ENCODE measurements at regions not wholly inside any gene's neighbourhood (a gene's known extent, or its start where the extent isn't known, plus 50 kb on each side); places are given as distances from the start of the nearest gene placed in this dataset.
"Not testable (repeated sequence)": the region's sequence is repeated elsewhere in the genome, so short reads cannot be mapped to it uniquely, and the experiment has no call there.

DNA sequence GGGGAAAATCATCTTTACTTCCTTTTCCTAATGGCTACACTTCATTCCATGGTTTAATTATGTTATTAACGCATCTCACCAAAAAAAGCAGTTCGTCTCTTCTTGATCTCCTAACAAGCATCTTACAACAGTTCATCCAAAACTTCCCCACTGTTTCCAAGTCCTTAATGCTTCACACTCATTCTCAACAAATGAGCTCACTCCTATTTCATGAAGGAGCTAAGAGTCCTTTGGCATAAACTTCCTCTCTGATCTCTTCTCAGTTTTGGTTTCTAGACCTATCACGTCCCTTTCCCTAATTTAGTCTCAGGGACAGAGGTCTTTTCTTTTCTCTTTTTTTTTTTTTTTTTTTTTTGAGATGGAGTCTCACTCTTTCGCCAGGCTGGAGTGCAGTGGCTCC, 205.9 kb upstream of the SLC39A10 start:
- no peak for DNase-seq

DNA sequence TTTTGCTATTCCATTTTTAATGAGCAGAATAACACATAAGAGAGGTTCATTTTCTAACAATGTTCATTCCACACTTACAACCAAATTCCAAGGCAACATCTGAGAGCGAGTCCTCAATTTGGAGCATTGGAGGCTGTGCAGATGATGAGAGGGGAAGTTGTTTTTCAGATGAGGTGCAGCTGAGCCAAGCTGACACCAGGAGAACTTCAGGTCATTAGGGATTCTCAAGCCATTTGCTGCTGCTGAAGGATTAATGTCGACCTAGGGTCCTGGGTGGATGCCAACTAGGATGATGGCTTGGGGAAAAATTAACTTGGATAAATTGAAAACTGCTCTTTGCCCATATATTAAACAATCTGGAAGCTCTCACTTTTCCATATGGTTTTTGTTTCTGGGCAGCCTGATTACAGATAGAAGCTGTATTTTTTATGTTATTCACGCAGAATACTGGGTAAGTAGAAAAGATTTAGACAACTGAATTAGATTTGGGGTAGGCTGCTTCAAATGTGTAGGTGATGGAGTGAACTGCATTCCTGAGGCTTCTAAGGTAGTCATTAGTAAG, 206.4 kb upstream of the SLC39A10 start:
- no peak for DNase-seq

GRCh38 chr2:195447323-195447975, 209.6 kb upstream of the SLC39A10 start:
- no peak for DNase-seq

- DNase-seq = no peak
These were observed 211.4 kb upstream of the SLC39A10 start for GRCh38 chr2:195445639-195446038.

GRCh38 chr2:195443926-195444325, 213.1 kb upstream of the SLC39A10 start:
- no peak for DNase-seq

DNA sequence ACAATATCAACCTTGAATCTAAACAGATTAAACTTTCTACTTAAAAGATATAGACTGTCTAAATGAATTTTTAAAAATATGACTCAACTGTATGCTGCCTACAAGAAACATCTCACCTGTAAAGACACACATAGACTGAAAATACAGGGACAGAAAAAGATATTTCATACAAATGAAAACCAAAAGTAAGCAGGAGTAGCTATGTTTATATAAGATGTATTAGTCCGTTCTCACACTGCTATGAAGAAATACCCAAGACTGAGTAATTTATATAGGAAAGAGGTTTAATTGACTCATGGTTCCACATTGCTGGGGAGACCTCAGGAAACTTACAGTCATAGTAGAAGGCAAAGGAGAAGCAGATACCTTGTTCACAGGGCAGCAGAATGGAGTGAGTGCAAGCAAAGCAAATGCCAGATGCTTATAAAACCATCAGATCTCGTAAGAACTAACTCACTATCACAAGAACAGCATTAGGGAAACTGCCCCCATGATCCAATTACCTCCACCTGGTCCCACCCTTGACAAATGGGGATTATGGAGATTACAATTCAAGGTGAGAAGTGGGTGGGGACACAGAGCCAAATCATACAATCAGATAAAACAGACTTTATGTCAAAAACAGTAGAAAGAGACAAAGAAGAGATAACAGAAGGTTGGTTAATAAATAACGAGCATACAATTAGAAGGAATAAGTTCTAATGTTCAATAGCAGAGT, 214.4 kb upstream of the SLC39A10 start:
- DNase-seq = no peak

- no peak for DNase-seq
These were observed 218.3 kb upstream of the SLC39A10 start for GRCh38 chr2:195438692-195439091.

DNA sequence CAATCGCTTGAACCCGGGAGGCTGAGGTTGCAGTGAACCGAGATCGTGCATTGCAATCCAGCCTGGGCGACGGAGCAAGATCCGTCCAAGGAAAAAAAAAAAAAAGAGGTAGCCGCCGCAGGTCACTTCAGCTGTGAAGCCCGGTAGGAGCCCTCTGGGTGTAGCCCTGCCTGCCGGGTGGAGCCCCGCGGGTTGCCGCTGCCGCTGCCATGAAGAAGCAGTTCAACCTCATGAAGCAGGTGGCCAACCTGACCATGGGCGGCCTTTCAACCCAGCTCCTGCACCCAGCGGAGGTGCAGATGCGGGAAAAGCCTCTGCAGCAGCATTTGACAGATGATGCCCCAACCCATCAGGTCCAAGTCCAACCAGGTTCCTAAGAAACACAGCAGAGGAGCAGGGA, 219.5 kb upstream of the SLC39A10 start:
- no peak for DNase-seq

DNA sequence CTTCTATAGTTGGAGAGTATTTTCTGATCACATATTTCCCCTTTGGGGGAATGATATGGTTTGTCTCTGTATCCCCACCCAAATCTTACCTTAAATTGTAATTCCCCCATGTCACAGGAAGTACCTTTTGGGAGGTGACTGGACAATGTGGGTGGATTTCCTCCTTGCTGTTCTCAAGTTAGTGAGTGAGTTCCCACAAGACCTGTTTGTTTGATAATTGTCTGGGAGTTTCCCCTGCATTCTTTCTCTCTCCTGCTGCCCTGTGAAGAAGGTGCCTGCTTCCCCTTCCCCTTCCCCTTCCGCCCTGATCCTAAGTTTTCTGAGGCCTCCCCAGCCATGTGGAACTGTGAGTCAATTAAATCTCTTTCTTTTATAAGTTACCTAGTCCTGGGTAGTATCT, 222.7 kb upstream of the SLC39A10 start:
- no peak for DNase-seq

- not testable (repeated sequence) for DNase-seq
These were observed 223.3 kb upstream of the SLC39A10 start for GRCh38 chr2:195433729-195434128.

GRCh38 chr2:195428673-195429072, 228.4 kb upstream of the SLC39A10 start:
- DNase-seq = no peak

GRCh38 chr2:195425328-195425727, 231.7 kb upstream of the SLC39A10 start:
- DNase-seq = no peak

- no peak for DNase-seq
These were observed 238.0 kb upstream of the SLC39A10 start for GRCh38 chr2:195419033-195419432.

DNA sequence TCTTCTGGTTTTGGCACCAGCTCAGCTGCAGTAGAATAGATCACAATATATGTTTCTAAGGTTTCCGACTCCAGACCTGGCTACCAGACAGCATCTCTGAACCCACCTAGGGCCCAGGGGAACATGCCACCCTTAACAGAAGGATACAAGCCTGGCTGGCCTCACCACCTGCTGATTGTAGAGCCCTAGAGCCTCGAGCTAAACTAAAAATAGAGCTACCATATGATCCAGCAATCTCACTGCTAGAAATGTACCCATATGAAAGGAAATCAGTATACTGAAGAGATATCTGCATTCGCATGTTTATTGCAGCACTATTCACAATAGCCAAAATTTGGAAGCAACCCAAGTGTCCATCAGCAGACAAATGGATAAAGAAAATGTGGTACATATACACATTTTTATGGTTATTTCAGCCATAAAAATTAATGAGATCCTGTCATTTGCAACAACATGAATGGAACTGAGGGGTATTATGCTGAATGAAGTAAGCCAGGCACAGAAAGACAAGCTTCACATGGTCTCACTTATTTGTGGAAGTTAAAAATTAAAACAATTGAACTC, 242.4 kb upstream of the SLC39A10 start:
- DNase-seq = no peak

GRCh38 chr2:195413944-195414343, 243.1 kb upstream of the SLC39A10 start:
- no peak for DNase-seq

GRCh38 chr2:195413422-195413821, 243.6 kb upstream of the SLC39A10 start:
- DNase-seq = no peak

- no peak for DNase-seq
These were observed 245.8 kb upstream of the SLC39A10 start for GRCh38 chr2:195411219-195411687.

DNA sequence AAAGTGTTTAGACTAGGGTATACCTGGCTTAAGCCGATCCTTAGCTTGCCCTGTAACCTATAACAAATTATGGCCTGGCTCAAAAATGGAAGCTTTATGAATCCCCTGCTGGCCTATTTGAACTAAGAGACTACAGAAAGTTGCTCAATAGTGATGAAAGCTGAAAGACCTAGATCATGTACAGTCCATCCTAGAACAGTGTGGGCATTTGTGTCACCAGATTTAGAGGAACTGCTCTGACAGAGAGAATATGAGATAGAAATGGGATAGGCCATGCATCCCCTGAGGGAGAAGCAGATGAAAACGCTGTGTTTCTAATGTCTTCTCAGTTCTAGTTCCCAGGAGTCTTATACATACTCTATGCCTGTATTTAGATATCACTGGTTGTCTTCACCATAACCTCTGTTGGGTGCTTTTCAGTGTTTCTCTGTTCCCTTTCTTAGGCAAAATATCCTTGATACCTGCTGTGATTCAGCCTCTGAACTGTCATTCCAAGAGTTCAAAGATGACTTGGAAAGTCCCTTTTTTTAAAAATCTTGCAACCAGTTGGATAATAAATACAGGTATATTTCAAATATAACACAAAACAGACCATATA, 246.9 kb upstream of the SLC39A10 start:
- DNase-seq = no peak

DNA sequence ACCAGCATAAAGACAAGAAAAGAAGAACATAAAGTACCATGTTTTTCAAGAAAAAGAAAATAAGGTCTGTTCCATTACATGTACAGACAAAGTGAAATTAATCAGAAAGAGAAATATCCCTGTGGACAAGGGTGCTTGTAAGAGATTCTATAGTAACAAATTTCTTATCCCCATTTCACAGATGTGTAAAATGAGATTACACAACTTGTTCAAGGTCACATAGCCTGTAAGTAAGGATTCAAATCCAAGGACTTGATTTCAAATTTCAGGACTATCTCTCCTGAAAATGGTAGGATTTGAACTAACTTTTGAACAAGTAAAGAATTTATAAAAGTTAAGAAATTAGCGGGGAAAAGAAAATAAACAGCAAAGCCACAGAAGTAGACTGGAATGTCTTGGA, 248.2 kb upstream of the SLC39A10 start:
- DNase-seq = no peak

- no peak for DNase-seq
These were observed 248.8 kb upstream of the SLC39A10 start for GRCh38 chr2:195408196-195408595.

GRCh38 chr2:195407783-195408182, 249.2 kb upstream of the SLC39A10 start:
- DNase-seq = no peak

DNA sequence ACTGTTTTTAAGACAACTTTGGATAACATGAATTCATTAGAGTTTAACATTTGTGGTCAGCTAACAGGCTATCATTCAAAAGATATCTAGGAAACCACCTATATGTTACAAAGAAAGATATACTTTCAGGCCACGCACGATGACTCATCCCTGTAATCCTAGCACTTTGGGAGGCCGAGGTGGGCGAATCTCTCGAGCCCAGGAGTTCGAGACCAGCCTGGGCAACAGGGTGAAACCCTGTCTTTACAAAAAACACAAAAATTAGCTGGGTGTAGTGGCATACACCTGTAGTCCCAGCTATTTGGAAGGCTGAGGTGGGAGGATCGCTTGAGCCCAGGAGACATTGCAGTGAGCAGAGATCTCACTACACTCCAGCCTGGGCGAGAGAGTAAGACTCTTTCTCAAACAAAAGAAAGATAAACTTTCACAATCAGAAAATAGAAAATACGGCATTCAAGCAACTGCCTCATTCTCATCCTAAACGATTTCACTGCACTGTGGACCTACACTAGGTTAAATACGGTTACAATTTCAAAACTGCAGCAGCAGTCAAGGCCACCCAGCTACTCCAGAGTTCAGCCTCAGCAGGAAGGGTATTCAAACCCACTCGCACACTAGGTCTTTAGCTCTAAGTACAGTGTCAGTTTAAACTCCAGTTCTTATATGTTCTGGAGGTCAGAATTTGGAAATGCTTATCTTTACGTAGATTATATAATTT, 250.0 kb upstream of the SLC39A10 start:
- no peak for DNase-seq

- no peak for DNase-seq
These were observed 252.4 kb upstream of the SLC39A10 start for GRCh38 chr2:195404651-195405050.
